Fibroblast of upper back skin (primary cell): ENCODE measurements at regions not wholly inside any gene's neighbourhood (a gene's known extent, or its start where the extent isn't known, plus 50 kb on each side); places are given as distances from the start of the nearest gene placed in this dataset.

Experiments used
- DNase-seq: peaks from one replicate; pipeline ENCODE4 v3.0.0-alpha.2; 2013

DNA sequence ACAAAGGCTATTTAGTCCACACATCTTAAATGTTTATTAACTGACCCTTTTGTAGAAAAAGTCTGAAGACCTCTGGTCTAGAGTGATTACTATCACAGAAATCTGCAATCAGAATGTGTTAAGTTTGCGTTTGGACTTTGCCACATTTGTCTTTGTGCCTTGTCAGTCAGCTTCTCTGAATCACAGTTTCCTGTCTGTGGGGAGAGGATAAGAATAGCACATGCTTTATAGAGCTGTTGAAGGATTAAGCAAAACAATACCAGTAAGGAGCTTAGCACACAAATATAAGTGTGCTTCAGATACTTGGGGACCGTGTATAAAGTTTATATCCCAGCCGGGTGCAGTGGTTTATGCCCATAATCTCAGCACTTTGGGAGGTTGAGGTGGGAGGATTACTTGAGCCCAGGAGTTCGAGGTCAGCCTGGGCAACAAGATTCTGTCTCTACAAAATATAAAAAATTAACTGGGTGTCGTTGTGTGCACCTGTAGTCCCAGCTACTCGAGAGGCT is 63.0 kb upstream of the BTG1 start:
- peak; percentile 72 for DNase-seq

DNA sequence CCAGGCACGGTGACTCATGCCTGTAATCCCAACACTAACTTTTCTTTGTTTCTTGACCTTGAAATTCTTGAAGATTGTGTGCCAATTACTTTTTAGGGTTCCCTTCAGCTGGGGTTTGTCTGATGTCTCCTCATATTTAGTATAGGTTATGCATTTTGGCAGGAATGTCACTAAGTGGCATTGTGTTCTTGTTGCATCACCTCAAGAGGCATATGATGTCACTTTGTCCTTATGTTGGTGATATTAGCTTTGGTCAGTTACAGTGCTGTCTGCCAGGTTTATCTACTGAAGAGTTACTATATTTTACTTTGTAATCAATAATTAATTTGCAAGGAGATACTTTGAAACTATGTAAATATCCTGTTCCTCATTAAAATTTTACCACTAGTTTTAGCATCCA is 61.0 kb upstream of the BTG1 start:
- DNase-seq: no peak

DNA sequence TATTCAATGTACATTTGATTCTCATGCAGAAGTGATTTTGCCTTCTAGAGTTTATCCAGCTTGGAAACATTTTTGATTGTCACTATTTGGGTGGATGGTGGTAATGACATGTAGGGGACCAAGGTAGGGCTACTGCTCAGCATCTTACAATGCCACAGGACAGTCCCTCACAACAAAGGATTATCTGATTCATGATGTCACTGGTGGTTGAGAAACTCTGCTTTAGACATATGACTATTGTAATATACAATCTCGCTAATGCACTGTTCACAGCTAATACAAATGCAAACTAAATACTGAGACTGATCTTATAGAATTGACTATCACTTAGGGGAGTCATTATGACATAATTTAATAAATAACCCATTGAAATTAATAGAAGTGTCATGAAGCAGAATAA is 60.4 kb upstream of the BTG1 start:
- no peak for DNase-seq

DNA sequence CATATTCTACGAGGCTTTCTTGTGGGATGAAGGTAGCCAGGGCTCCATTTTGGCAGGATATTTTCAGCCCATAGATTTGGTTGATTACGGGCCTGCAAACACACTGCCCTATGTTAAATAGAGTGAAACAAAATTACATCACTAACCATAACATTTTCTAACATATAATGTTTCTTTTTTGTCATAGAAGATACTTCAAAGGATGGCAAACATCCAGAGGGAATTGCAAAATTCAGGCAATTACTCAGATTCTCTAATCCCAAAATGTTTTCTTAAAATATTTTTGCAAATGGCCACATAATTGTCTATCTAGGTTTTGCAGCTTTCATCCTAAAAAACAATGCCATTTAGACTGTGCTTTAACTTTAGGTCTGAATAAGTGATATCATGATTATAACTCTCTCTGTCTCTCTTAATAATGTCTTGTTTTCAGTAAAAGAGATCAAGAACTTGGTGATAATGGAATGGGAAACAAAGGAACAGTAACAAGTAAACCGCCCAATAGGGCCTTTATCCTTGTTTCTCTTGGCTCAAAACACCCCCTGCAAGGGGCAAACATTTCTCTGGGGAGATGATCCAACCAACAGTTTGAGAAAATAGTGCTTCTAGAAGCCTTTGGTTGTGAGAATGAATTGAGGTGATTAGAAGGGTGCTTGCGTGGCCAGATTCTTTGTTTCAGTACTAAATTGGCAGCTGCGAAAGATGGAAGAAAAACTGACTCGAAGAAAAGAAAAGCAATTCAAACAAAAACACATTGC is 54.4 kb upstream of the BTG1 start:
- DNase-seq: peak; percentile 35

- no peak for DNase-seq
These were observed 52.2 kb upstream of the BTG1 start for GRCh38 chr12:92197815-92198214.

GRCh38 chr12:92196368-92196767 is 50.7 kb upstream of the BTG1 start:
- DNase-seq: no peak
